IPS-18c (cell line): ENCODE measurements at regions not wholly inside any gene's neighbourhood (a gene's known extent, or its start where the extent isn't known, plus 50 kb on each side); places are given as distances from the start of the nearest gene placed in this dataset.

Experiments used
- H3K4me3 ChIP-seq: 2 replicates; pipeline ENCODE4 v1.7.0; 2013; ENCODE audit warnings: low read depth, mild to moderate bottlenecking, low read length, moderate library complexity; ENCODE audit not compliant: insufficient read depth
- H3K9me3 ChIP-seq: one replicate; pipeline ENCODE4 v1.6.1; 2013; ENCODE audit warnings: mild to moderate bottlenecking, low read length, moderate library complexity; ENCODE audit not compliant: control insufficient read depth, insufficient read depth

GRCh38 chr10:130891066-130891465, 420.5 kb downstream of the TCERG1L start:
- Histone ChIP-seq H3K9me3 (peaks cover 13% of the 10 kb centered on the region), H3K4me3 (no peak overlapping the region)

GRCh38 chr10:130894471-130894870, 417.1 kb downstream of the TCERG1L start:
- H3K4me3 ChIP-seq: no peak overlapping the region

GRCh38 chr10:130895161-130895560, 416.4 kb downstream of the TCERG1L start:
- Histone ChIP-seq H3K4me3 (no peak overlapping the region; the same call in 1 of the 2 replicates), H3K9me3 (peaks cover 7% of the 10 kb centered on the region)

More at GRCh38 chr10:130894471-130894870, 417.1 kb downstream of the TCERG1L start:
- H3K9me3 ChIP-seq: peaks cover 7% of the 10 kb centered on the region

GRCh38 chr10:130897815-130898214, 413.7 kb downstream of the TCERG1L start:
- peaks cover 17% of the 10 kb centered on the region for H3K9me3 ChIP-seq
- H3K4me3 ChIP-seq: no peak overlapping the region; the same call in 1 of the 2 replicates

GRCh38 chr10:130898381-130898780, 413.1 kb downstream of the TCERG1L start:
- Histone ChIP-seq H3K4me3 (no peak overlapping the region; the same call in 1 of the 2 replicates), H3K9me3 (peaks cover 18% of the 10 kb centered on the region)

GRCh38 chr10:130899856-130900255, 411.7 kb downstream of the TCERG1L start:
- H3K9me3 ChIP-seq: peaks cover 25% of the 10 kb centered on the region
- no peak overlapping the region for H3K4me3 ChIP-seq

GRCh38 chr10:130900441-130901160, 410.9 kb downstream of the TCERG1L start:
- Histone ChIP-seq H3K4me3 (no peak overlapping the region), H3K9me3 (peaks cover 26% of the 10 kb centered on the region)

- Histone ChIP-seq H3K9me3 (peaks cover 29% of the 10 kb centered on the region), H3K4me3 (no peak overlapping the region)
Observed at GRCh38 chr10:130901311-130902165, 410.0 kb downstream of the TCERG1L start.

- no peak overlapping the region for H3K4me3 ChIP-seq
- H3K9me3 ChIP-seq: peaks cover 26% of the 10 kb centered on the region
Observed at GRCh38 chr10:130902471-130902870, 409.1 kb downstream of the TCERG1L start.

- no peak overlapping the region; the same call in 1 of the 2 replicates for H3K4me3 ChIP-seq
- peaks cover 26% of the 10 kb centered on the region for H3K9me3 ChIP-seq
Observed at GRCh38 chr10:130902929-130903328, 408.6 kb downstream of the TCERG1L start.

- H3K4me3 ChIP-seq: no peak overlapping the region
- peaks cover 26% of the 10 kb centered on the region for H3K9me3 ChIP-seq
Observed at GRCh38 chr10:130904676-130905075, 406.8 kb downstream of the TCERG1L start.

- Histone ChIP-seq H3K4me3 (no peak overlapping the region), H3K9me3 (peaks cover 23% of the 10 kb centered on the region)
Observed at GRCh38 chr10:130905386-130905785, 406.1 kb downstream of the TCERG1L start.

GRCh38 chr10:130905921-130906320, 405.6 kb downstream of the TCERG1L start:
- H3K9me3 ChIP-seq: peaks cover 19% of the 10 kb centered on the region
- no peak overlapping the region for H3K4me3 ChIP-seq

- peaks cover 14% of the 10 kb centered on the region for H3K9me3 ChIP-seq
- no peak overlapping the region for H3K4me3 ChIP-seq
Observed at GRCh38 chr10:130910848-130911247, 400.7 kb downstream of the TCERG1L start.

- Histone ChIP-seq H3K4me3 (0 out of 2 replicates have a peak overlapping the region, but pooled peaks have one; percentile 1), H3K9me3 (peaks cover 14% of the 10 kb centered on the region)
Observed at GRCh38 chr10:130913844-130914243, 397.7 kb downstream of the TCERG1L start.

GRCh38 chr10:130914367-130914766, 397.2 kb downstream of the TCERG1L start:
- peaks cover 14% of the 10 kb centered on the region for H3K9me3 ChIP-seq
- H3K4me3 ChIP-seq: no peak overlapping the region

- peaks cover 14% of the 10 kb centered on the region for H3K9me3 ChIP-seq
- H3K4me3 ChIP-seq: no peak overlapping the region
Observed at GRCh38 chr10:130915065-130915464, 396.5 kb downstream of the TCERG1L start.

- H3K4me3 ChIP-seq: no peak overlapping the region
- H3K9me3 ChIP-seq: peaks cover 3% of the 10 kb centered on the region
Observed at GRCh38 chr10:130921461-130921860, 390.1 kb downstream of the TCERG1L start.
